Neural cell (in vitro differentiated cells): ENCODE measurements at regions not wholly inside any gene's neighbourhood (a gene's known extent, or its start where the extent isn't known, plus 50 kb on each side); places are given as distances from the start of the nearest gene placed in this dataset.
"Not testable (repeated sequence)": the region's sequence is repeated elsewhere in the genome, so short reads cannot be mapped to it uniquely, and the experiment has no call there.

Experiments used
- H2AFZ ChIP-seq: fragments of 200-600, 300-800 bp; sonication (generic), shearing (Covaris generic); 2 replicates; pipeline ENCODE4 v1.6.0; 2014; ENCODE audit warnings: low read depth, mild to moderate bottlenecking, antibody characterized with exemption, low read length, moderate library complexity
- H3F3A ChIP-seq: fragments of 200-600 bp; shearing (Covaris generic); 2 replicates; pipeline ENCODE4 v1.6.1; 2016; ENCODE audit warnings: mild to moderate bottlenecking, moderate library complexity, mixed read lengths, antibody characterized with exemption, low read length; ENCODE audit not compliant: insufficient read depth, poor library complexity, severe bottlenecking
- H3K27ac ChIP-seq: fragments of 200-600, 300-800 bp; sonication (generic), shearing (Covaris generic); 2 replicates; pipeline ENCODE4 v1.5.1; 2014; ENCODE audit warnings: mild to moderate bottlenecking, low read length, moderate library complexity
- H3K27me3 ChIP-seq: fragments of 300-800, 200-600 bp; sonication (generic), shearing (Covaris generic); 2 replicates; pipeline ENCODE4 v1.6.0; 2014; ENCODE audit warnings: mild to moderate bottlenecking, low read depth, low read length, moderate library complexity; ENCODE audit not compliant: insufficient read depth
- H3K36me3 ChIP-seq: fragments of 300-800, 200-600 bp; sonication (generic), shearing (Covaris generic); 2 replicates; pipeline ENCODE4 v1.5.1; 2014; ENCODE audit warnings: mild to moderate bottlenecking, antibody characterized with exemption, low read length, moderate library complexity; ENCODE audit not compliant: insufficient read depth
- H3K4me2 ChIP-seq: fragments of 300-800, 200-600 bp; sonication (generic), shearing (Covaris generic); 2 replicates; pipeline ENCODE4 v1.6.0; 2014; ENCODE audit warnings: mild to moderate bottlenecking, low read length
- H3K4me3 ChIP-seq: fragments of 300-800, 200-600 bp; sonication (generic), shearing (Covaris generic); 2 replicates; pipeline ENCODE4 v1.5.1; 2014; ENCODE audit warnings: mild to moderate bottlenecking, low read length, moderate library complexity
- H3K79me2 ChIP-seq: fragments of 200-600 bp; shearing (Covaris generic); replicated peaks from 2 replicates; pipeline ENCODE4 v1.6.0; 2014; ENCODE audit warnings: mild to moderate bottlenecking, low read length, moderate library complexity; ENCODE audit not compliant: insufficient read depth
- H3K9ac ChIP-seq: fragments of 300-800, 200-600 bp; sonication (generic), shearing (Covaris generic); 2 replicates; pipeline ENCODE4 v1.6.1; 2016; ENCODE audit warnings: mild to moderate bottlenecking, low read length, mixed read lengths
- H3K9me2 ChIP-seq: fragments of 200-600 bp; shearing (Covaris generic); 2 replicates; pipeline ENCODE4 v1.6.1; 2016; ENCODE audit warnings: mild to moderate bottlenecking, low read length, mixed read lengths; ENCODE audit not compliant: insufficient read depth
- H3K9me3 ChIP-seq: fragments of 200-600, 300-800 bp; sonication (generic), shearing (Covaris generic); 2 replicates; pipeline ENCODE4 v1.6.1; 2016; ENCODE audit warnings: mild to moderate bottlenecking, mixed run types, low read length, moderate library complexity, mixed read lengths
- H4K20me1 ChIP-seq: fragments of 200-600 bp; shearing (Covaris generic); 2 replicates; pipeline ENCODE4 v1.6.1; 2016; ENCODE audit warnings: mild to moderate bottlenecking, mixed run types; ENCODE audit not compliant: insufficient read depth

DNA sequence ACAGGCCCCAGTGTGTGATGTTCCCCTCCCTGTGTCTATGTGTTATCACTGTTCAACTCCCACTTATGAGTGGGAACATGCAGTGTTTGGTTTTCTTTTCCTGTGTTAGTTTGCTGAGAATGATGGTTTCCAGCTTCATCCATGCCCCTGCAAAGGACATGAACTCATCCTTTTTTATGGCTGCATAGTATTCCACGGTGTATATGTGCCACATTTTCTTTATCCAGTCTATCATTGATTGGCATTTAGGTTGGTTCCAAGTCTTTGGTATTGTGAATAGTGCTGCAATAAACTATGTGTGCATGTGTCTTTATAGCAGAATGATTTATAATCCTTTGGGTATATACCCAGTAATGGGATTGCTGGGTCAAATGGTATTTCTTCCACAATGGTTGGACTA lies 64.2 kb downstream of the ADCYAP1 start:
- H3K4me3 ChIP-seq, H3K9me2 ChIP-seq, H3F3A ChIP-seq, H3K9ac ChIP-seq, H3K4me2 ChIP-seq, H3K36me3 ChIP-seq, H3K27me3 ChIP-seq, H3K9me3 ChIP-seq, H4K20me1 ChIP-seq, H3K27ac ChIP-seq, H3K79me2 ChIP-seq, H2AFZ ChIP-seq: not testable (repeated sequence)

GRCh38 chr18:969311-969710 lies 64.6 kb downstream of the ADCYAP1 start:
- not testable (repeated sequence) for H3K36me3 ChIP-seq, H3K9ac ChIP-seq, H3K9me2 ChIP-seq, H3K9me3 ChIP-seq, H3K4me3 ChIP-seq, H2AFZ ChIP-seq, H4K20me1 ChIP-seq, H3K79me2 ChIP-seq, H3K27ac ChIP-seq, H3K27me3 ChIP-seq, H3K4me2 ChIP-seq, H3F3A ChIP-seq

DNA sequence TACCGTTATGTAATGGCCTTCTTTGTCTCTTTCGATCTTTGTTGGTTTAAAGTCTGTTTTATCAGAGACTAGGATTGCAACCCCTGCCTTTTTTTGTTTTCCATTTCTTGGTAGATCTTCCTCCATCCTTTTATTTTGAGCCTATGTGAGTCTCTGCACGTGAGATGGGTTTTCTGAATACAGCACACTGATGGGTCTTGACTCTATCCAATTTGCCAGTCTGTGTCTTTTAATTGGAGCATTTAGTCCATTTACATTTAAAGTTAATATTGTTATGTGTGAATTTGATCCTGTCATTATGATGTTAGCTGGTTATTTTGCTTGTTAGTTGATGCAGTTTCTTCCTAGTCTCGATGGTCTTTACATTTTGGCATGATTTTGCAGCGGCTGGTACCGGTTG lies 69.9 kb downstream of the ADCYAP1 start:
- H3F3A ChIP-seq, H3K9me3 ChIP-seq, H3K79me2 ChIP-seq, H4K20me1 ChIP-seq, H3K4me3 ChIP-seq, H3K27me3 ChIP-seq, H3K4me2 ChIP-seq, H3K36me3 ChIP-seq, H3K9me2 ChIP-seq, H3K9ac ChIP-seq, H3K27ac ChIP-seq, H2AFZ ChIP-seq: not testable (repeated sequence)

GRCh38 chr18:976393-977128 lies 71.9 kb downstream of the ADCYAP1 start:
- not testable (repeated sequence) for H3K4me3 ChIP-seq, H2AFZ ChIP-seq

GRCh38 chr18:977327-977726 lies 72.7 kb downstream of the ADCYAP1 start:
- not testable (repeated sequence) for H2AFZ ChIP-seq, H3F3A ChIP-seq, H3K9me2 ChIP-seq, H3K9me3 ChIP-seq, H3K4me3 ChIP-seq, H4K20me1 ChIP-seq, H3K36me3 ChIP-seq, H3K27ac ChIP-seq, H3K4me2 ChIP-seq, H3K27me3 ChIP-seq, H3K9ac ChIP-seq, H3K79me2 ChIP-seq

More at GRCh38 chr18:976393-977128, 71.9 kb downstream of the ADCYAP1 start:
- H3F3A ChIP-seq, H3K79me2 ChIP-seq, H3K9ac ChIP-seq, H3K9me3 ChIP-seq, H3K27ac ChIP-seq, H3K27me3 ChIP-seq, H3K9me2 ChIP-seq, H3K4me2 ChIP-seq, H4K20me1 ChIP-seq, H3K36me3 ChIP-seq: not testable (repeated sequence)

DNA sequence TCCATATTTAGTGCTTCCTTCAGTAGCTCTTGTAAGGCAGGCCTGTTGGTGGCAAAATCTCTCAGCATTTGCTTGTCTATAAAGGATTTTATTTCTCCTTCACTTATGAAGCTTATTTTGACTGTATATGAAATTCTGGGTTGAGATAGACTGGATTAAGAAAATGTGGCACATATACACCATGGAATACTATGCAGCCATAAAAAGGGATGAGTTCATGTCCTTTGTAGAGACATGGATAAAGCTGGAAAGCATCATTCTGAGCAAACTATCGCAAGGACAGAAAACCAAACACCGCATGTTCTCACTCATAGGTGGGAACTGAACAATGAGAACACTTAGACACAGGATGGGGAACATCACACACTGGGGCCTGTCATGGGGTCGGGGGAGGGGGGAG lies 73.1 kb downstream of the ADCYAP1 start:
- H3K79me2 ChIP-seq, H4K20me1 ChIP-seq, H3K4me2 ChIP-seq: not testable (repeated sequence)

More for the DNA sequence above, 73.1 kb downstream of the ADCYAP1 start:
- not testable (repeated sequence) for H3K36me3 ChIP-seq, H3K27ac ChIP-seq, H3F3A ChIP-seq, H3K9ac ChIP-seq, H3K27me3 ChIP-seq, H3K9me3 ChIP-seq, H2AFZ ChIP-seq, H3K9me2 ChIP-seq, H3K4me3 ChIP-seq
